ENCODE measurements at regions not wholly inside any gene's neighbourhood (a gene's known extent, or its start where the extent isn't known, plus 50 kb on each side); places are given as distances from the start of the nearest gene placed in this dataset.

- no peak for TF ChIP-seq CBX8 (IDR thresholded peaks at IDR 0.05; ENCODE audit: borderline replicate concordance, low read depth, low read length)
- TF ChIP-seq SP4 (IDR thresholded peaks at IDR 0.05; ENCODE audit: low read length) = no peak
- TF ChIP-seq RFX5 (IDR thresholded peaks at IDR 0.05; ENCODE audit: borderline replicate concordance, low read depth, low read length) = no peak
- TF ChIP-seq, protein P1, sequence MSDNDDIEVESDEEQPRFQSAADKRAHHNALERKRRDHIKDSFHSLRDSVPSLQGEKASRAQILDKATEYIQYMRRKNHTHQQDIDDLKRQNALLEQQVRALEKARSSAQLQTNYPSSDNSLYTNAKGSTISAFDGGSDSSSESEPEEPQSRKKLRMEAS (IDR thresholded peaks at IDR 0.05) = no peak
- TF ChIP-seq KDM4A (IDR thresholded peaks at IDR 0.05; ENCODE audit: low read depth, low read length, severe bottlenecking) = no peak
- no peak for TF ChIP-seq RBBP5 (IDR thresholded peaks at IDR 0.05; ENCODE audit: borderline replicate concordance, low read depth, low read length)
- TF ChIP-seq BCL11A (IDR thresholded peaks at IDR 0.05; ENCODE audit: low read depth in 2 of 2, low read length in 2 of 2) = no peak
- TF ChIP-seq HDAC6 (IDR thresholded peaks at IDR 0.05; ENCODE audit: low read depth, low read length) = no peak
- no peak for TF ChIP-seq KDM5A (IDR thresholded peaks at IDR 0.05; ENCODE audit: low read length)
- TF ChIP-seq CTBP2 (IDR thresholded peaks at IDR 0.05; ENCODE audit: borderline replicate concordance, insufficient read depth, insufficient read length, low read length) = no peak
- no peak for TF ChIP-seq ZNF274 (IDR thresholded peaks at IDR 0.05; ENCODE audit: borderline replicate concordance, extremely low read depth, low read length)
- 97% methylated on average over 4 of the region's 4 CpGs; no CpG with 5 or more reads in 1 of the 2 experiments for WGBS, 2 experiments (ENCODE audit: extremely low coverage in 1 of 2, insufficient coverage in 1 of 2, insufficient read length in 1 of 2, insufficient replicate concordance in 2 of 2, low coverage in 1 of 2, low lambda C conversion rate in 2 of 2, missing lambda C conversion rate in 1 of 2)
- Histone ChIP-seq H3K23me2 (ENCODE audit: low read depth, low read length) (no peaks in the 10 kb centered on the region), H2BK15ac (ENCODE audit: low read length) (no peak overlapping the region), H2BK20ac (ENCODE audit: low read length) (no peak overlapping the region), H3K36me3 (ENCODE audit: control insufficient read depth in 2 of 4, insufficient read depth in 4 of 4, low read length in 3 of 4) (no peaks in the 10 kb centered on the region), H3K27me3 (replicated peaks in 1 of 4; ENCODE audit: control insufficient read depth in 3 of 4, extremely low read depth in 1 of 4, insufficient read depth in 3 of 4, low read length in 3 of 4) (no peaks in the 10 kb centered on the region), H4K5ac (ENCODE audit: insufficient read length, low read depth, low read length) (no peak overlapping the region), H3K56ac (replicated peaks; ENCODE audit: insufficient read length, low read depth, low read length) (no peak overlapping the region), H2BK12ac (ENCODE audit: low read depth, low read length) (no peak overlapping the region), H3K23ac (ENCODE audit: insufficient read length) (no peak overlapping the region), H2AK5ac (ENCODE audit: low read depth, low read length) (no peak overlapping the region), H3K79me2 (ENCODE audit: control insufficient read depth in 1 of 2, insufficient read depth in 2 of 2, low read length in 2 of 2) (no peaks in the 10 kb centered on the region), H4K91ac (replicated peaks; ENCODE audit: insufficient read length, low read length) (no peak overlapping the region), H3K14ac (ENCODE audit: insufficient read length) (no peak overlapping the region), H4K8ac (ENCODE audit: extremely low read depth, insufficient read depth, low read length) (no peak overlapping the region), H2AFZ (ENCODE audit: low read length) (no peak overlapping the region), H3K9me3 (ENCODE audit: insufficient read depth in 2 of 2, low read depth in 1 of 2, low read length in 1 of 2) (no peaks in the 10 kb centered on the region), H3K4me2 (ENCODE audit: insufficient read depth in 1 of 2, low read depth in 2 of 2, low read length in 2 of 2) (no peak overlapping the region), H2BK120ac (replicated peaks; ENCODE audit: low read depth, low read length) (no peak overlapping the region), H4K20me1 (replicated peaks in 1 of 2; ENCODE audit: control insufficient read depth in 1 of 2, insufficient read depth in 2 of 2, low read length in 2 of 2) (no peaks in the 10 kb centered on the region), H3K79me1 (ENCODE audit: low read depth, low read length) (no peaks in the 10 kb centered on the region), H3K9ac (replicated peaks in 1 of 4; ENCODE audit: extremely low read depth in 1 of 4, low read depth in 3 of 4, low read length in 3 of 4) (no peak overlapping the region), H3K4ac (replicated peaks; ENCODE audit: insufficient read length, low read depth, low read length) (no peak overlapping the region), H3K18ac (ENCODE audit: extremely low read depth, low read length) (no peak overlapping the region), H3K4me1 (replicated peaks in 1 of 4; ENCODE audit: control insufficient read depth in 3 of 4, insufficient read depth in 4 of 4, low read length in 3 of 4) (no peaks in the 10 kb centered on the region; a peak in 1 of 7 replicates), H2BK5ac (ENCODE audit: low read depth, low read length) (no peak overlapping the region), H3K4me3 (ENCODE audit: extremely low read depth in 1 of 4, insufficient read depth in 2 of 4, low read depth in 3 of 4, low read length in 4 of 4) (no peak overlapping the region), H3K27ac (ENCODE audit: low read depth, low read length) (no peak overlapping the region)
- FAIRE-seq = no peak
- DNase-seq (ENCODE audit: low read depth in 1 of 2, low spot score in 2 of 2) = no peak
- POLR2A ChIA-PET (ENCODE audit: partially characterized antibody) = no interaction called here
- CTCF ChIA-PET (ENCODE audit: partially characterized antibody) = interaction anchor here (0.6 to 1.4 kb wide), 5 partner anchors 13 to 281 kb away, joined by 3 to 4 read pairs (median 3); no protein-coding TSS in a partner anchor
These were observed 585.6 kb upstream of the ZNF717 start for GRCh38 chr3:76370749-76371520.

Data from H1 (cell line).